ENCODE measurements at regions not wholly inside any gene's neighbourhood (a gene's known extent, or its start where the extent isn't known, plus 50 kb on each side); places are given as distances from the start of the nearest gene placed in this dataset.
"Not testable (repeated sequence)": the region's sequence is repeated elsewhere in the genome, so short reads cannot be mapped to it uniquely, and the experiment has no call there.

DNA sequence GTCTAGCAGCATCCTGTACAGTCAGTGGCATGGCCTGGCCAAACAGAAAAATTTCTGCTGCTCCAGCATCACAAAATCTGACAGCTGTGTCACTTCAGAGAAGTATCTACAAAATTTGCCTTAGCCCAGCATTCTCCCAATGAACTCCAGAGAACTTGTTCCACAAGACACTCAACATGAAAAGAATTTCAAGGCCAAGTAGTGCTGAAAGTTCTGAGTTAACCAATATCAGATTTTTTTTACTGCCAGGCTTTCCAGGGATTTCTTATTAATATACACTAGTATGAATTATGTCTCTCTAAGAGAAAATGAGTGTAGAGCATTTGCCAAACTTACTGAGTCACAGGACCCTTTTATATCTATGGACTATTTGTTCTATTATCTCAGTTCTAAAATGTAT lies 68.8 kb downstream of the OR5AK2 start:
- H3K4me3 ChIP-seq (replicated peaks in 1 of 2; ENCODE audit: low read depth in 1 of 2, low read length in 2 of 2): no peak overlapping the region
- ATAC-seq: no peak
- H3K9me2 ChIP-seq (ENCODE audit: insufficient read depth): no peaks in the 10 kb centered on the region
- TF ChIP-seq RAD21 (IDR thresholded peaks at IDR 0.05; ENCODE audit: low read depth) (no peak), TCF7L2 (IDR thresholded peaks at IDR 0.05; ENCODE audit: borderline replicate concordance, extremely low read depth, insufficient read depth, insufficient read length) (no peak), ELF1 (IDR thresholded peaks at IDR 0.05; ENCODE audit: borderline replicate concordance, low read depth) (no peak), POLR2AphosphoS5 (IDR thresholded peaks at IDR 0.05; ENCODE audit: low read depth, low read length) (no peak), MAX (IDR thresholded peaks at IDR 0.05) (no peak), SRF (IDR thresholded peaks at IDR 0.05; ENCODE audit: low read depth) (no peak), REST (IDR thresholded peaks at IDR 0.05; ENCODE audit: low read depth) (no peak), EZH2phosphoT487 (IDR thresholded peaks at IDR 0.05; ENCODE audit: borderline replicate concordance) (no peak), ZBTB33 (IDR thresholded peaks at IDR 0.05; ENCODE audit: extremely low read depth, insufficient replicate concordance, low read length) (no peak)
- TF ChIP-seq, protein P1, sequence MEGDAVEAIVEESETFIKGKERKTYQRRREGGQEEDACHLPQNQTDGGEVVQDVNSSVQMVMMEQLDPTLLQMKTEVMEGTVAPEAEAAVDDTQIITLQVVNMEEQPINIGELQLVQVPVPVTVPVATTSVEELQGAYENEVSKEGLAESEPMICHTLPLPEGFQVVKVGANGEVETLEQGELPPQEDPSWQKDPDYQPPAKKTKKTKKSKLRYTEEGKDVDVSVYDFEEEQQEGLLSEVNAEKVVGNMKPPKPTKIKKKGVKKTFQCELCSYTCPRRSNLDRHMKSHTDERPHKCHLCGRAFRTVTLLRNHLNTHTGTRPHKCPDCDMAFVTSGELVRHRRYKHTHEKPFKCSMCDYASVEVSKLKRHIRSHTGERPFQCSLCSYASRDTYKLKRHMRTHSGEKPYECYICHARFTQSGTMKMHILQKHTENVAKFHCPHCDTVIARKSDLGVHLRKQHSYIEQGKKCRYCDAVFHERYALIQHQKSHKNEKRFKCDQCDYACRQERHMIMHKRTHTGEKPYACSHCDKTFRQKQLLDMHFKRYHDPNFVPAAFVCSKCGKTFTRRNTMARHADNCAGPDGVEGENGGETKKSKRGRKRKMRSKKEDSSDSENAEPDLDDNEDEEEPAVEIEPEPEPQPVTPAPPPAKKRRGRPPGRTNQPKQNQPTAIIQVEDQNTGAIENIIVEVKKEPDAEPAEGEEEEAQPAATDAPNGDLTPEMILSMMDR (IDR thresholded peaks at IDR 0.05 in 2 of 3, conservative IDR thresholded peaks at IDR 0.05 in 1 of 3; ENCODE audit: borderline replicate concordance in 1 of 3, insufficient read depth in 1 of 3, low read depth in 2 of 3, low read length in 2 of 3): no peak
- H2AFZ ChIP-seq (ENCODE audit: low read depth, low read length, poor library complexity, severe bottlenecking): no peak overlapping the region
- ChIA-PET RAD21 (ENCODE audit: low non-redundant PET in 1 of 2, low total read pairs in 2 of 2, uncharacterized antibody in 2 of 2, unreplicated experiment in 2 of 2) (no interaction called here), POLR2A (no interaction called here), CTCF (no interaction called here)
- H4K20me1 ChIP-seq (ENCODE audit: insufficient read depth): no peaks in the 10 kb centered on the region
- 0 out of 2 replicates have a peak, but pooled peaks cover 10% of the 10 kb centered on the region for H3K27me3 ChIP-seq (ENCODE audit: insufficient read depth, low read length)
- H3K9me3 ChIP-seq (ENCODE audit: control insufficient read depth in 1 of 2, insufficient read depth in 1 of 2, low read depth in 1 of 2, low read length in 2 of 2): no peaks in the 10 kb centered on the region
- BruUV-seq (replicated peaks): no TSS peak
- no peaks in the 10 kb centered on the region for H3K79me2 ChIP-seq (ENCODE audit: insufficient read depth, low read length)
- H3K9ac ChIP-seq (ENCODE audit: low read length): no peak overlapping the region
- H3K36me3 ChIP-seq (ENCODE audit: control insufficient read depth in 1 of 2, insufficient read depth in 2 of 2, low read length in 2 of 2): no peaks in the 10 kb centered on the region
- no peak overlapping the region for H3K4me2 ChIP-seq (ENCODE audit: low read length)
- H3K4me1 ChIP-seq (ENCODE audit: control insufficient read depth in 1 of 2, insufficient read depth in 2 of 2, low read length in 2 of 2): no peaks in the 10 kb centered on the region
- no peak overlapping the region for H3K27ac ChIP-seq (ENCODE audit: low read depth, low read length)
- intact Hi-C loops (cut with micrococcal nuclease): no loop called here
- DNase-seq (ENCODE audit: low read depth, low spot score): no peak

DNA sequence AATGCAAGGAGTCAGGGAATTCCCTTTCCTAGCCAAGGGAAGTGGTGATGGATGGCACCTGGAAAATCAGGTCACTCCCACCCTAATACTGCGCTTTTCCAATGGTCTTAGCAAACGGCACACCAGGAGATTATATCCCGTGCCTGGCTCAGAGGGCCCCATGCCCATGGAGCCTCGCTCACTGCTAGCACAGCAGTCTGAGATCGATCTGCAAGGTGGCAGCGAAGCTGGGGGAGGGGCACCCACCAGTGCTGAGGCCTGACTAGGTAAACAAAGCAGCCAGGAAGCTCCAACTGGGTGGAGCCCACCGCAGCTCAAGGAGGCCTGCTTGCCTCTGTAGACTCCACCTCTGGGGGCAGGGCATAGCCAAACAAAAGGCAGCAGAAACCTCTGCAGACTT lies 74.2 kb downstream of the OR5AK2 start:
- intact Hi-C loops (cut with micrococcal nuclease); H3K9me3 ChIP-seq (ENCODE audit: control insufficient read depth in 1 of 2, insufficient read depth in 1 of 2, low read depth in 1 of 2, low read length in 2 of 2); CTCF ChIA-PET: not testable (repeated sequence)

More for the DNA sequence above, 74.2 kb downstream of the OR5AK2 start:
- H3K9ac ChIP-seq (ENCODE audit: low read length); DNase-seq (ENCODE audit: low read depth, low spot score); H4K20me1 ChIP-seq (ENCODE audit: insufficient read depth); H3K4me2 ChIP-seq (ENCODE audit: low read length); H3K79me2 ChIP-seq (ENCODE audit: insufficient read depth, low read length); H3K9me2 ChIP-seq (ENCODE audit: insufficient read depth); H3K4me1 ChIP-seq (ENCODE audit: control insufficient read depth in 1 of 2, insufficient read depth in 2 of 2, low read length in 2 of 2); H3K4me3 ChIP-seq (replicated peaks in 1 of 2; ENCODE audit: low read depth in 1 of 2, low read length in 2 of 2); BruUV-seq (replicated peaks); H3K27ac ChIP-seq (ENCODE audit: low read depth, low read length); RAD21 ChIA-PET (ENCODE audit: low non-redundant PET in 1 of 2, low total read pairs in 2 of 2, uncharacterized antibody in 2 of 2, unreplicated experiment in 2 of 2); H3K27me3 ChIP-seq (ENCODE audit: insufficient read depth, low read length); H3K36me3 ChIP-seq (ENCODE audit: control insufficient read depth in 1 of 2, insufficient read depth in 2 of 2, low read length in 2 of 2); H2AFZ ChIP-seq (ENCODE audit: low read depth, low read length, poor library complexity, severe bottlenecking); ATAC-seq; POLR2A ChIA-PET: not testable (repeated sequence)

All from HCT116 (cell line).